HG02943 (cell line): ENCODE measurements at regions not wholly inside any gene's neighbourhood (a gene's known extent, or its start where the extent isn't known, plus 50 kb on each side); places are given as distances from the start of the nearest gene placed in this dataset.

Source experiments
- ATAC-seq: cut with Tn5 transposase; IDR thresholded peaks from one replicate; pipeline ENCODE4 v1.9.1; 2021; ENCODE audit warnings: mild to moderate bottlenecking, low read depth, moderate library complexity; ENCODE audit not compliant: unreplicated experiment

DNA sequence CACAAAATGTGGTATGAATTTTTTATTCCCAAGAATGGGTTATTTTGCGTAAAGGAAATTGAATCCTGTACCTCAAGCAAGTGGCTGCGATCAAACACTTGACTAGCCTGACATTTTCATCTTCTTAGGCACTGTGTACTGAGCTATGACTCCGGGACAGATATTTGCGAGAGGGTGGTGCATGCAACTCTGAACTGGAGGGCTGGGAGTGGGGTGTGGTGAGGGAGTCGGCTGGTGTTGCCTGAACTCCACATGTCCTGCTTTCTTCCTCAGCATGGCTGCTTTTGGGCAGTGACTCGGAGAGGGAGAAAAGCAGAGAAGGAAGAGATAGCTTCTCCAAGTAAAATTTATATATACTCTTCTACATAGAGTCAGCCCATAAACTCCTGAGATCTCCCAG, 68.5 kb upstream of the GATB start:
- ATAC-seq = no peak

DNA sequence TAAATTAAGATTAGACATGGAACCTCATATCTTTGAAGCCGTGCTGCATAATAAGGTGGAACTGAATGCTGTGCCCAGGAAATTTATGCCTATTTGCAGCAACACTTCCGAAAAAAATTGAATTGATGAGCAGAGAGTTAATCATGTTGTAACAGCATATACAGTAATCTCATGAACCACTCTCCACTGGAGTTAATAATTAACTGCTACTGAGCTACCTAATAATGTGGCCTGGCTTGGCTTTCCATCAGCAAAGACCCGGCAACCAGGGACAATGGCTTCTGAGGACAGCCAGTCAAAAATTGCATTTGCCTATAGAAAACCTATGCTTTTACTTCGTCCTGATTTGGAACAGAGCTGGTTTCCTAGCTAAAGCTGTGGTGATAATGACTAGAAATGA, 63.8 kb upstream of the GATB start:
- ATAC-seq = no peak

DNA sequence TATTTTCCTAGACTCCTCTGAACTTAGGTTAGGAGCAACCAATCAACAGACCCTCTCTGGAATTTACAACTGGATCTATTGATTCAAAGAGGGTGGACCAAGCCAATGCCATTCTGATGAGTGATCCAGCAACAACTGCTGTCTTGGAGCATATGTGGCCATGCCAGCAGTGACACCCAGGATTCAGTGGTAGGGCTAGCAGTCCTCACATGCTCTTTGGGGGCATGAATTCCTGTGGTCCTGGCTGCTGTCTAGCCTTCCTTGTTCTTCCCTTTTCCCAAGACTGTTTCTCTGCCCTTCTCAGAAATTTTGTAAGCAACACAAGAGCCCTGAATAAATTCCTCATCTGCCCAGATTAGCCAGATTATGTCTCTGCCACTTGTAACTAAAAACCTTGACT, 61.5 kb upstream of the GATB start:
- ATAC-seq = no peak

DNA sequence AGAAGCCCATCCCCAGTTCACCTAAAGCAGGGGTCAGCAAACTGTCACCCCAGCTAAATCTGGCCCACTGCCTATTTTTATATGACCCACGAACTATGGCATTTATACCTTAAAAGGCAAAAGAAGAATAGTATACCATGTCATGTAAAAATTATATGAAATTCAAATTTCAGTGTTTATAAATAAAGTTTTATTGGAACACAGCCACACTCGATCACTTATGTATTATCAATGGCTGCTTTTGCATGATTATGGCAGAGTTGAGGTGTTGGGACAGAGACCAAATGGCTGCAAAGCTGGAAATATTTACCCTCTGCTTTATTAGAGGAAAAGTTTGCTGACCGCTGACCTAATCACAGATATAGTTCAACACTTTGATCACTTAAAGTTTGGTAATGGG, 59.2 kb upstream of the GATB start:
- no peak for ATAC-seq

DNA sequence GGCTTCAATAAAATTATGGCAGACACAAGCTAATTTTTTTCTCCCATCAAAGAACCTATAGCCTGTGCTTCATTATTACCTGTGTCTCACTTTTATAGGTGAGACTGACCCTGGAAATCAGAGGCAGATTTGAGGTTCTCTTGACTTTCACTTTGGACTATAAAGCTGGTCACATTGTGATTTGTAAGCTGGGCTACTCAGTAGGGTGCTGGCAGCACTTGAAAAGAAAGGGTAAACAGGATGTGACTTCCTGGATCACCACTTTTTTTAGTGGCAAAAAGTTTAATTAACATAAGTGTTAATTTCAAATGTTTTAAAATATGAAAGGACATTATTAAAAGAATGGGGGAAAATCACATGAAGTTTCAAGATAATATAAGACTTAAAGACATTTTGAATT, 50.6 kb upstream of the GATB start:
- ATAC-seq = no peak
